GM12875 (cell line): ENCODE measurements at regions not wholly inside any gene's neighbourhood (a gene's known extent, or its start where the extent isn't known, plus 50 kb on each side); places are given as distances from the start of the nearest gene placed in this dataset.

ENCODE experiments used
- H3K4me3 ChIP-seq: one replicate; pipeline ENCODE4 v1.5.1; 2011; ENCODE audit warnings: low read depth, low read length, control low read depth
- CTCF ChIP-seq: IDR thresholded peaks from 2 replicates; pipeline ENCODE4 v1.5.1; 2011; ENCODE audit warnings: low read depth, mild to moderate bottlenecking, control low read depth, inconsistent platforms, low read length, moderate library complexity, borderline replicate concordance; ENCODE audit not compliant: insufficient read depth

DNA sequence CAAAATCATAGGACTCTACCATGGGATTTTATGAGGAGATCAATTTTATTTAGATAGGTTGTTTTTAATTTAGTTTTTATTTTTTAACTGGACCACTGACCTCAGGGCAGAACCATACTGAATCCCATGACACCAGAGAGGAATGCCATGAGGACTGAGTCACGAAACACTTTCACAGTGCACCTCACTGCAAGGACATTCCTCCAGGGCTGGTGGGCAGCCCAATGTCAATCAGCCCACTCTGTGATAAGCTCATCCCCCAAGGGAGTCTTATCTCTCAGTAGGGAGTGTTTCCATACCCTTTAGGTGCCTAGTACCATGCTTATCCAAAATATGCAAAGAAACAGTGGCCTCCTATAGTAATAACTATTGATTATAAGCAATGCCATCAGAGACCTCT, 224.5 kb upstream of the CDH6 start:
- no peak overlapping the region for H3K4me3 ChIP-seq
- no peak for TF ChIP-seq CTCF

DNA sequence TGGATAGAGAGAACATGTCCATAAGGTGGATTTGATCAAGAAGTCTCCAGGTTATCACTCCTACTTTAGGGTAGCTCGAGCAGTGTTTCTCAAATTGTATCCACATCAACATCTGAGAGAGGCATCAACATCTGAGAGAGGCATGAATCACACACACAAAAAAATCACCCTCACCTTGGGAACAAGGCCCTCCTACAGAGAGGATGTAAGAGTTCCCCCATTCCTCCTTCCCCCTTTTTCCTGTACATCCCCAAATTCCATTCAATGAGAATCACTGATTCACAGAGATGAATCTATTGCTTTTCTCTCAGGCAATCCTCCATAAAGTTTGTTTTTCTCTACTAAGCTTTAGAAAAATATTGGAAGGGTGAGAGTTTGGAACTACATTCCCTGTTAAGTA, 233.4 kb upstream of the CDH6 start:
- H3K4me3 ChIP-seq: no peak overlapping the region
- TF ChIP-seq CTCF: no peak

- TF ChIP-seq CTCF: no peak
Measured at GRCh38 chr5:30959238-30959637, 234.2 kb upstream of the CDH6 start.

DNA sequence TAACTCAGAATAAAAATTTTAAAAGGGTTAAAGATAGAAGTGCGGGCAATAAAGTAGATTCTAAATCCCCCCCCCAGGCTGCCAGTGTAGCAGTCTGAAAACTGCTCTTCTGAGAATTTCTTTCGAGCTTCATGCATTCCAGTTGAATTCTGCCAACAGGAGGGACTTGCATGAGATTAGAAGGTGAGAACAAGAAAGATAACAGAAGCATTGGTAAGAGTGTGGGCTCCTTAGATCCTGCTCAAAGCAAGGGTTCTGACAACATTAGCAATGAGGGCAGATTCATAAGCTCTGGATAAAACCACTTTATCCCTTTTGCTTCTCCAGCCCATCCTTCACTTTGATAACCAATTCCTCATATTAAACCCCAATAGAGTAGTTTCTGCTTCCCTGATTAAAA, 235.9 kb upstream of the CDH6 start:
- TF ChIP-seq CTCF: no peak

More at GRCh38 chr5:30959238-30959637, 234.2 kb upstream of the CDH6 start:
- H3K4me3 ChIP-seq: no peak overlapping the region

GRCh38 chr5:30956251-30956650, 237.2 kb upstream of the CDH6 start:
- TF ChIP-seq CTCF: no peak
- no peak overlapping the region for H3K4me3 ChIP-seq

More for the DNA sequence above, 235.9 kb upstream of the CDH6 start:
- no peak overlapping the region for H3K4me3 ChIP-seq

DNA sequence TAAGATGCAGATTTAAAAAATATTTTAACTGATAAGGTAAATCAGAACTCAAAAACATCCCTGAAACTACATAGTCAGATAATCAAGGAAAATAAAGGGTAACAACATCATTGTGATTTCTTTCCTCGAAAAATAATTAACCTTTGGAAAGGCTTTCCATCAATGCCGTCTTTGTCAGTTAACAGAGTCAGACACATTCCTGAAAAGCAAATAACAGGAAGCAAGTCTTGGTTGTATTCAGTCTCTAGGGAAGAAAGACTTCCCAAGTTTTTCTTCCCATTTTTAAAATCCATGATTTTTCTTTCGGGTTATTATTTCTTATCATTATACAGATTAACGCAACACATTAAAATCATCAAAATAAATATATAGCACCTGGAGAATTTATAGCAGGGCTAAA, 256.4 kb upstream of the CDH6 start:
- no peak for TF ChIP-seq CTCF
- H3K4me3 ChIP-seq: no peak overlapping the region

DNA sequence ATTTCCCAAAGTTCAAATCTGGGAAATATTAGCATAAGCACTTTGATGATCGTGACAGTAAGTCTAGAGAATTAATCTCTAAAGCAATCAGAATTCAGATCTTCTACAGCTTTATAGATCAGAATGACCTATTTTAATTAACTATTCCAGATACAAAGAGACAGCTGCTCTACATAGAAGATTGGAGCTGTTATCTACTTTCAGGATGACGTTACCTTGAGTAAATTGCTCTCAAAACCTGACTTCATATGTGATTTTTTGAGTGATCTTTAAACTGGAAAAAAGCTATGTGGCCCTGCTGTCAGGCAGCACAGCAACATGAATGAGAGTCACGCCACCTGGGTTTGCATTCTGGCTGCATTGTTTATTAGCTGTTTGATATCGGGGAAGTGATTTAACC, 259.9 kb upstream of the CDH6 start:
- no peak overlapping the region for H3K4me3 ChIP-seq
- TF ChIP-seq CTCF: no peak
